ENCODE measurements at regions not wholly inside any gene's neighbourhood (a gene's known extent, or its start where the extent isn't known, plus 50 kb on each side); places are given as distances from the start of the nearest gene placed in this dataset.

- ATAC-seq (ENCODE audit: low read depth) (no peak), DNase-seq (ENCODE audit: low spot score) (no peak)
- Histone ChIP-seq H3K4me3 (ENCODE audit: severe bottlenecking) (no peak overlapping the region), H3K36me3 (ENCODE audit: low read depth) (no peaks in the 10 kb centered on the region), H3K27me3 (ENCODE audit: insufficient read depth, poor library complexity, severe bottlenecking) (no peaks in the 10 kb centered on the region), H3K27ac (ENCODE audit: poor library complexity, severe bottlenecking) (no peak overlapping the region), H3K4me1 (ENCODE audit: insufficient read depth, poor library complexity, severe bottlenecking) (peaks cover 9% of the 10 kb centered on the region), H3K9me3 (ENCODE audit: severe bottlenecking) (no peaks in the 10 kb centered on the region)
- TF ChIP-seq, protein P1, sequence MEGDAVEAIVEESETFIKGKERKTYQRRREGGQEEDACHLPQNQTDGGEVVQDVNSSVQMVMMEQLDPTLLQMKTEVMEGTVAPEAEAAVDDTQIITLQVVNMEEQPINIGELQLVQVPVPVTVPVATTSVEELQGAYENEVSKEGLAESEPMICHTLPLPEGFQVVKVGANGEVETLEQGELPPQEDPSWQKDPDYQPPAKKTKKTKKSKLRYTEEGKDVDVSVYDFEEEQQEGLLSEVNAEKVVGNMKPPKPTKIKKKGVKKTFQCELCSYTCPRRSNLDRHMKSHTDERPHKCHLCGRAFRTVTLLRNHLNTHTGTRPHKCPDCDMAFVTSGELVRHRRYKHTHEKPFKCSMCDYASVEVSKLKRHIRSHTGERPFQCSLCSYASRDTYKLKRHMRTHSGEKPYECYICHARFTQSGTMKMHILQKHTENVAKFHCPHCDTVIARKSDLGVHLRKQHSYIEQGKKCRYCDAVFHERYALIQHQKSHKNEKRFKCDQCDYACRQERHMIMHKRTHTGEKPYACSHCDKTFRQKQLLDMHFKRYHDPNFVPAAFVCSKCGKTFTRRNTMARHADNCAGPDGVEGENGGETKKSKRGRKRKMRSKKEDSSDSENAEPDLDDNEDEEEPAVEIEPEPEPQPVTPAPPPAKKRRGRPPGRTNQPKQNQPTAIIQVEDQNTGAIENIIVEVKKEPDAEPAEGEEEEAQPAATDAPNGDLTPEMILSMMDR (IDR thresholded peaks at IDR 0.05; ENCODE audit: poor library complexity, severe bottlenecking), result no peak
Observed at GRCh38 chr11:33608386-33608785, 92.2 kb downstream of the C11orf91 start.

GRCh38 chr11:33606762-33607161 lies 93.9 kb downstream of the C11orf91 start:
- Histone ChIP-seq H3K27me3 (ENCODE audit: insufficient read depth, poor library complexity, severe bottlenecking) (no peaks in the 10 kb centered on the region), H3K4me1 (ENCODE audit: insufficient read depth, poor library complexity, severe bottlenecking) (peaks cover 9% of the 10 kb centered on the region), H3K4me3 (ENCODE audit: severe bottlenecking) (no peak overlapping the region), H3K9me3 (ENCODE audit: severe bottlenecking) (no peaks in the 10 kb centered on the region), H3K36me3 (ENCODE audit: low read depth) (no peaks in the 10 kb centered on the region), H3K27ac (ENCODE audit: poor library complexity, severe bottlenecking) (no peak overlapping the region)
- no peak for DNase-seq (ENCODE audit: low spot score)
- ATAC-seq (ENCODE audit: low read depth), result peak; percentile 66; the same call in 2 of the 3 replicates
- TF ChIP-seq, protein P1 (IDR thresholded peaks at IDR 0.05; ENCODE audit: poor library complexity, severe bottlenecking), result no peak

DNA sequence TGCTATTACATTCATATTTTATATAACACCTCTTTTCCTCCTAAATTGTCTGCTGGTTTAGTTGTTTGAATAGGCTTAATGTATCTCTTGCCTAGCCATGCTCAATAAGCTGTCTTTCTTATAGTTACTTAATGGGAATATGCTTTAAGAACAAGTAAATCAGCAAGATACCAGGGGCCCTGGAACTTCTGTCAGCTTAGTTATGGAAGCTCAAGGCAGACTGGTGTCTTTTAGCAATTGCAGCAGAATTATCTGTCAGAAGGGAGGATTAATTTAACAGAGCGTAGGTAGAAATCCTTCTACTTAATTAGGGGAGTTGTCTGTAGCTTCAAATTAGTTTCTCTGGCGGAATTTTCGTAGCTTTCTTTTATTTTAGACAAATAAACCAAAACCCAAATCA lies 94.9 kb downstream of the C11orf91 start:
- H3K27me3 ChIP-seq (ENCODE audit: insufficient read depth, poor library complexity, severe bottlenecking), result no peaks in the 10 kb centered on the region
- no peaks in the 10 kb centered on the region for H3K36me3 ChIP-seq (ENCODE audit: low read depth)
- H3K27ac ChIP-seq (ENCODE audit: poor library complexity, severe bottlenecking), result no peak overlapping the region
- H3K4me3 ChIP-seq (ENCODE audit: severe bottlenecking), result no peak overlapping the region
- H3K9me3 ChIP-seq (ENCODE audit: severe bottlenecking), result no peaks in the 10 kb centered on the region
- ATAC-seq (ENCODE audit: low read depth) (no peak), DNase-seq (ENCODE audit: low spot score) (no peak)
- H3K4me1 ChIP-seq (ENCODE audit: insufficient read depth, poor library complexity, severe bottlenecking), result peaks cover 9% of the 10 kb centered on the region
- TF ChIP-seq, protein P1 (IDR thresholded peaks at IDR 0.05; ENCODE audit: poor library complexity, severe bottlenecking), result no peak

- no peak overlapping the region for H3K4me3 ChIP-seq (ENCODE audit: severe bottlenecking)
- H3K9me3 ChIP-seq (ENCODE audit: severe bottlenecking), result peaks cover 4% of the 10 kb centered on the region
- no peak for ATAC-seq (ENCODE audit: low read depth)
- TF ChIP-seq, protein P1 (IDR thresholded peaks at IDR 0.05; ENCODE audit: poor library complexity, severe bottlenecking), result no peak
- H3K4me1 ChIP-seq (ENCODE audit: insufficient read depth, poor library complexity, severe bottlenecking), result no peaks in the 10 kb centered on the region
- no peak for DNase-seq (ENCODE audit: low spot score)
- no peak overlapping the region for H3K27ac ChIP-seq (ENCODE audit: poor library complexity, severe bottlenecking)
- H3K27me3 ChIP-seq (ENCODE audit: insufficient read depth, poor library complexity, severe bottlenecking), result no peaks in the 10 kb centered on the region
- no peaks in the 10 kb centered on the region for H3K36me3 ChIP-seq (ENCODE audit: low read depth)
Observed at GRCh38 chr11:33598426-33599069, 102.1 kb downstream of the C11orf91 start.

GRCh38 chr11:33594188-33594587 lies 106.4 kb downstream of the C11orf91 start:
- TF ChIP-seq, protein P1 (IDR thresholded peaks at IDR 0.05; ENCODE audit: poor library complexity, severe bottlenecking), result no peak

More at GRCh38 chr11:33594188-33594587, 106.4 kb downstream of the C11orf91 start:
- Histone ChIP-seq H3K27ac (ENCODE audit: poor library complexity, severe bottlenecking) (no peak overlapping the region), H3K9me3 (ENCODE audit: severe bottlenecking) (peaks cover 4% of the 10 kb centered on the region), H3K36me3 (ENCODE audit: low read depth) (no peaks in the 10 kb centered on the region), H3K27me3 (ENCODE audit: insufficient read depth, poor library complexity, severe bottlenecking) (no peaks in the 10 kb centered on the region), H3K4me3 (ENCODE audit: severe bottlenecking) (no peak overlapping the region), H3K4me1 (ENCODE audit: insufficient read depth, poor library complexity, severe bottlenecking) (no peaks in the 10 kb centered on the region)
- ATAC-seq (ENCODE audit: low read depth), result no peak
- DNase-seq (ENCODE audit: low spot score), result no peak

Measured in RWPE2 (cell line).